ENCODE measurements at regions not wholly inside any gene's neighbourhood (a gene's known extent, or its start where the extent isn't known, plus 50 kb on each side); places are given as distances from the start of the nearest gene placed in this dataset.
"Not testable (repeated sequence)": the region's sequence is repeated elsewhere in the genome, so short reads cannot be mapped to it uniquely, and the experiment has no call there.

GRCh38 chr11:95641495-95641894, 148.1 kb downstream of the FAM76B start:
- peak; percentile 6 for DNase-seq

DNA sequence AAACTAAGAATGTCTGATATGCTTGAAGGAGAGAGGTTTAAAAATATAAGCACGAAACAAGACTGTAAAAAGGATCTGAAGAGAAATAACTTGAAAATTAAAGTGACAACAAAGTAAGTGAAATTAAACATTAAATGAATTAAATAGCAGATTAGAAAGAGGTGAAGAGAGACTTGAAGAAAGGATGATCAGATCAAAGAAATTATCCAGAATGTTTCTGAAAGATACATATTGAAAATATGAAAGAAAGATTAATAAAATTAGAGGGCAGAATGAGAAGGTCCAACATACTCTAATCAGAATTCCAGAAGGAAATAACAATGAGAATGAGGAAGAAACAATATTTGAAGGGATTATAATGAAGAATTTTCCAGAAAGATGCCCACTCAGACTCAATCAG, 151.1 kb downstream of the FAM76B start:
- no peak for DNase-seq

GRCh38 chr11:95625164-95625900, 164.2 kb downstream of the FAM76B start:
- no peak for DNase-seq

DNA sequence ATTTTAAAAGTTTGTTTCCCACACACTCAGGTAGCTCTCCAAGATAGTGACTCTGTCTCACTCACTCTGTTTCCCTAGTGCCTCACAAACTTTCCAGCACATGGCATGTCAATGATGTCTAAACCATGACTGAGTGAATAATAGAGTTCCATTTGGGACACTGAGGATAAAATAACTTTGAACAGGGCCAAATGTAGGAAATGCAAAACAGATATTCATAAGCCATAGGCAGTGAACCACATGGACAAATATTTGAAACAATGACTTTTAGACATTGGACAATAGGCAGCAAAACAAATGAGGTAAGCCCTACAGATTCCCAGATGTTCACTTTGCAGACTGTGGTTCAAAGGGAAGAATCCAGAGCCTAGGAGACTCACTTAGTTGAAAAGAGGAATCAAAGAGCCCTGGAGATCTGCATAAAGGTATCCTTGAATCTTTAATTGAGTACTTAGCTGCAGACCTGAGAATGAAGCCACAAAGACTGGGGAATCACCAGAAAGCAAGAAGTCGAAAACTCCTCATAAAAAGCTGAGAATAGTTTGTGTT, 173.3 kb downstream of the FAM76B start:
- no peak for DNase-seq

DNA sequence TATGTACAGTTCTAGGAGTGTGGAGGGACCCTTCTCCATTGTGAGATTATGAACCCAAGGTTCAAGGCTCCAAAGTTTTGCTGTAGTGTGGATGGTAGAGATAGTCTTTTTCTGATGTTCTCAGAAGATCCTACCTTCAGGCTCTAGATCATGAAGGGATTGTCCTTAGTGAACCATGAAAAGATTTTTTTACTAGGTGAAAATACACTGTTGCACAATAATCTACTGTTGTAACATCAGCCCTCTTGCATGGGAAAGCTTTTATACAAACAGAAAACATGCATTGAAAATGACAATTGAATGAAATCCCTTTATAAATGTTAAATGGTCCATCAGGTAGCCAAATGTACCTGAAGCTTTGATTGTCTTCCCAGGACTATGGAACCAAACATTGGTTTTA, 177.8 kb downstream of the FAM76B start:
- DNase-seq, result no peak

DNA sequence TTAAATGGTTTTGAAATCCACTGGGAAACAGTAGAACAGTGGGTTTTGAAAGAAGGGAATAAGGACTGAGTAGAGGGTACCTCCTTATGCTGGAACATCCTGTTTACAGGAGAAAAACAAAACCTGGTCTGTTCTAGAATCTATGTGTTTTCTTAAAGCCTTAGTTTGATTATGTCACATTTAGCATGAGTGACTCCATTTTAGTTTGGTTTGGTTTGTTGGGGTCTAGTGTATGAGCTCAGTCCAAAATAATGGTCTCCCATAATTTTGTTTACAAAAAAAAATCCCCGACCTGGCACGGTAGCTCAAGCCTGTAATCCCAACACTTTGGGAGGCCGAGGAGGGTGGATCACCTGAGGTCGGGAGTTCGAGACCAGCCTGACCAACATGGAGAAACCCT, 179.4 kb downstream of the FAM76B start:
- DNase-seq, result not testable (repeated sequence)

DNA sequence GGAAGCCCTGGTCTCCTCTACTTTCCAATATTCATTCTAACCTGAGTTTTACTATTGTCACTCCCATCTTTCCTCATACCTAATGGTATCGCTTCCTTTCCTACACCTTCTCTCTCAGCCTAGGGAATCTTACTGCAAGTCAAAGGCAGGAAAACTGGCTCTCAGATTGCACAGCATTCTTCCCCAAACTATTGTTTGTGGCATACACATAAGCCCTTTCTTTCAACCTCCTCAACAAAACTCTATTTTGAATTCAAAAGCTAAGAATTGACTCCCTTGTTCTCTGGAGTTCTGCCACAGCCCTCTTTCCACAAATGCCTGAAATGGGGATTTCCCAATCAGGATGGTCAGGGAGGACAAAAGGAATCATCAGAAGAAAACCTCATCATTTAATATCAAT, 181.5 kb downstream of the FAM76B start:
- no peak for DNase-seq

- no peak for DNase-seq
Observed at GRCh38 chr11:95606824-95607223, 182.8 kb downstream of the FAM76B start.

DNA sequence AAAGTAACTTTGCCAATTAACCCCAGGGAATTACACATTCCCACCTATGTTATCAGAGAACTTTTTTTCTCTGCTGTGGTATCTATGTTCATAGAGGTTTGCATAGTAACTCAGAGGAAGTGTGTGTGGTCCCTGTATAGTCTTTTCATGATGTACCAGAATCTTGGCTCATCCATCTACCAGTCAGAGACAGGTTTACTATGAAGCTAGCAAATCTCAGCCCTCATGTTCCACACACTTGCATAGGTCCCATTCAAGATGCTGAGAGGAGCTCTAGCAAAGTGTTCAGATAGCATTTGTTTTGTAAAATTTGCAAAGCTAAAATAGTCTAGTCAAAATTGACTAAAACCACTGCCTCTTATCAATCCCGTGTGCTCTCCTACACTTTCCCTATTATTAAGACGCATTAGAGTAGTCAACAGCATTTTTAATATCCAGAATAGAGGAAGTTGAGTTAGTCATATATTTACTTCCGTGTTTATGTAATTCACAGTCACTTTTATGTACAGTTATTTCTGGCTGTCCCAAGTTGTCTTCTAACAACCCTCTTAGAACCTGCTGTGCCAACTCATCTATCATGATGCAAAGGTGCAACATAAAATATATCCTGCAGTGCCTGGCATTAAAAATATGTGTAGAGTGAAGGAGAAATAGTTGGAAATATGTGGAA, 184.2 kb downstream of the FAM76B start:
- no peak for DNase-seq

- no peak for DNase-seq
Observed at GRCh38 chr11:95599959-95600586, 189.5 kb downstream of the FAM76B start.

DNA sequence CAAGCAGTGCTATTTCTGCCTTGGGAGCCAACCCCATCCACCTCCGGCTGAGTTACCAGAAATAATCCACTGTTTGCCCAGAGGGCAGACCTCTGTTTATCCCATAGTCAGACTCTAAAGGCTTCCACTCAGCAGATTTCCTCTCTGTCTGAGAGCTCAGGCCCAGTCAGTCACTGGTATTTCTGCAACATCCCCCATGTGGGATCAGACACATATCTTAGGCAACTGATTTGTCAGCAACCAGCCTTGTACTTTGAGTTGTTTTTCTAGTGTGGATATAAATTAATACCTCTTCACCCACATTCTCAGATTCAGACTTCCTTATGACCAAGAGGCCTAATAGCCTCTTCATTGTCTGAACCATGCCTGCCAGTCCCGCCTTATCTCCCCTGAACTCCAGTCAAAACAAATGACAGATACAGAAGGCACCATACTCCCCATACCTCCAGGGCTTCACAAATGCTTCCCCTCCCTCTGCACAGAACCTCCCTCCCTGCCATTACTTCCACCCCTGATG, 193.6 kb downstream of the FAM76B start:
- no peak for DNase-seq

GRCh38 chr11:95595541-95595940, 194.0 kb downstream of the FAM76B start:
- no peak for DNase-seq

DNA sequence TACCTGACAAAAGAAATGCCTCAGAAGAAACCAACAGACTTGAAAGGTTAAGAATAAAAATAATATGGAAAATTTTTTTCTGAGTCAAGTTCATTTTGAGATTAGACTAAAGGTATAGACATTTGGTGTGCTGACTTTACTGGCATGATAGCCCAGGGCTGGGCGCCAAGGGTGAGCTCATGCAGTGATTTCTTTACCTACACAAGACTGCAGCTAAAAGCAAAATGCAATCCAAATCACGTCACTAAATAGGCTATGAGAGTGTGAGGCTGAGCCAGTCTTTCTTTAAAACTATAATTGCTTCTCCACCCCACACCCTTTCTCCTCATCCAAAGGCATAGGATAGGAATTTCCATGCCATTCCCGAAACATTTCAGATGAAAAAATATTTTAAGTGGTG, 196.5 kb downstream of the FAM76B start:
- DNase-seq, result no peak

DNA sequence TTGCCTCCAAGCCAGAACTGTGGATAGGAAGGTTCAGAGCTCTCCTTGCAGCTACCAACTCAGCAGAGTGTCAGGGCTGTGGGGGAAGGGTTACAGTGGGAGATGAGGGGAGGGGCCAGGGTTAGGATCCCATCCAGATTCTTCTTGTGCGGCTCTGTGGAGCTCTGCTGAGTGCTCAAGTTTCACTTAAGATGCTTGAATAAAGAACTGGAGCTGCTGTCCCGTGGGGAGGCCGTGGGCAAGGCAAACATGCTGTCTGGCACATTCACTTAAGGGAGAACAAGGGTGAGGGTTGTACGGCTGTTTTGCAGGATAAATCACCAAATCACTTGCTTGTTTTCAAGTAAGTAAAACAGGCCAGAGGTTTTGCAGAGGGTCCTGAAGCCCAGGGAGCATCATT, 197.1 kb downstream of the FAM76B start:
- no peak for DNase-seq

- no peak for DNase-seq
Observed at GRCh38 chr11:95589893-95590612, 199.5 kb downstream of the FAM76B start.

DNA sequence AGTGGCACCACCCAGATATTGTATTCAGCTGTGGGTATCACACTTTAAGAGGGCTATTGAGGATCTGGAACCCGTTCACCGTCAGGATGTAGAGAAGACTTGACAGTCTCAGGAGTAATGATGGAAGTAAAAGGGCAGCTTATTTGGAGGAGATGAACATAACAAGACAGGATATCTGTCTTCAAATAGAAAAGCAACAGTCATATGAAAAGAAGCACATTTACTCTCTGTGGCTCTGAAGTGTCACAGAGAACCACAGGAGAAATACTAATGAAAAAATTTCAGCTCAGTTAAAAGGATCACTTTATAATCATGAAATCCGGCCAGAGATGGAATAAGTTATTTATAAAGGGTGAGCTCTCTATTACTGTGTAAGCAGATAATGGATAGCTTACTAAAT, 200.8 kb downstream of the FAM76B start:
- DNase-seq, result no peak

GRCh38 chr11:95586661-95587060, 202.9 kb downstream of the FAM76B start:
- no peak for DNase-seq

DNA sequence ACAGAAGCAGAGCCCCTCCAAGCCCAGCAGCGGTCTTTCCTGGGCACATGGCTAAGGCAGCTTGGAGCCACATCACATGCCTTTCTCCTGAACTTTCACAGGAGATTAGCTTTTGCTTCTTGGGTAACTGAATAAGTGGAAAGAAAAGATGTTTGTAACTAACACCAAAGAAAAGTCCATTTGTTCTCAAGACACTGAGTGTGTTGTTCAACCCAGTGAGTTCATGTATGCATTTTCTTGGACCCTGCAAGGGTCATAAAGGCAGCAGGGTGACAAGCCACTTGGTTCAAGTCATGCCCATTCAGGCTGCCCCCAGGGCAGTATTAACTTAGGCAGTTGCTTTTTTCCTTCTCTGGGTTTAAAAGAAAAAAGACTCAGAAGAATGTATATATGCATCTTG, 203.4 kb downstream of the FAM76B start:
- no peak for DNase-seq

GRCh38 chr11:95585752-95586077, 203.9 kb downstream of the FAM76B start:
- DNase-seq, result no peak

DNA sequence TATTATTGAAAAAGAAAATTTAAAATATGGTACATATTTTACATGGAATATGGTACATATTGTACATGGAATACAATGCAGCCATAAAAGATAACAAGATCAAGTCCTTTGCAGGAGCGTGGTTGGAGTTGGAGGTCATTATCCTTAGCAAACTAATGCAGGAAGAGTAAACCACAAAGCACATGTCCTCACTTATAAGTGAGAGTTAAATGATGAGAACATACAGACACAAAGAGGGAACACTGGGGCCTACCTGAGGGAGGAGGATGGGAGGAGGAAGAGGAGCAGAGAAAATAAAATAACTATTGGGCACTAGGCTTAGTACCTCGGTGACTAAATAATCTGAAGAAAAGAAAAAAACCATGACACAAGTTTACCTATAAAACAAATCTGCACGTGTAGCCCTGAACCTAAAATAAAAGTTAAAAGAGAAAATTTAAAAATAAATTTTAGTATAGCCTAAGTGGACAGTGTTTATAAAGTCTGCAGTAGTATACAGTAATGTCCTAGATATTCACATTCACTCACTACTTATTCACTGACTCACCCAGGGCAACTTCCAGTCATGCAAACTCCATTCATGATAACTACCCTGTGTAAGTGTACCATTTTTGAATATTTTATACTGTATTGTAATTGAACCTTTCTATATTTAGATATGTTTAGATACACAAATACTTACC, 204.4 kb downstream of the FAM76B start:
- no peak for DNase-seq

DNA sequence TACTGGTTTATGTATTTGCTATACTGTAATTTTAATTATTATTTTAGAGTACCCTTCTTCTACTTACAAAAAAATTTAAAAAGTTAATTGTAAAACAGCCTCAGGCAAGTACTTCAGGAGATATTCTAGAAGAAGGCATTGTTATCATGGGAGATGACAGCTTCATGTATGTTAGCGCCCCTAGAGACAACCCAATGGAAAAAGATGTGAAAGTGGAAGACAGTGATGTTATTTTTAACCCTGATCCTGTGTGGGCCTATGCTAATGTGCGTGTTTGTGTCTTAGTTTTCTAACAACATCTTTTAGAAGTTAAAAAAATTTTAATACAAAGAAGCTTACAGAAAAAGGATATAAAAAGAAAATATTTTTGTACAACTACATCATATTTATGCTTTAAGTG, 205.0 kb downstream of the FAM76B start:
- DNase-seq, result no peak

DNA sequence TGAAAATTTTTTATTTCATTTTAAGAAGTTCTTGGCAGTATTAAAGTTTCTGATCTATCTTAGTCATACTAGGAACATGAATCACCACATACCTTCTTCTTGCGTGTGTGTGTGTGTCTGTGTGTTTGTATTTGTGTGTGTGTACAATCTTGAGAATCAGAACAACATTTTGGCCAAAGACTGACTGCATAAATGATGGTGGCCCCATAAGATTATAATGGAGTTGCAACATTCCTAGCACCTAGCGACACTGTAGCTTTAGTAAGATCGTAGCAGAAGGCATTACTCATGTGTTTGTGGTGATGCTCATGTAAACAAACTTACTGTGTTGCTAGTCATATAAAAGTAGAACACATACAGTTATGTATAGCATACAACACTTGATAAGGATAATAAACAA, 205.4 kb downstream of the FAM76B start:
- DNase-seq, result no peak
